HUES64 (cell line): ENCODE measurements at regions not wholly inside any gene's neighbourhood (a gene's known extent, or its start where the extent isn't known, plus 50 kb on each side); places are given as distances from the start of the nearest gene placed in this dataset.

Experiments
- H3K27ac ChIP-seq: 2 replicates; pipeline ENCODE4 v1.7.0; 2013; ENCODE audit warnings: low read depth, low read length, inconsistent platforms
- H3K27me3 ChIP-seq: 2 replicates; pipeline ENCODE4 v1.6.1; 2013; ENCODE audit warnings: mild to moderate bottlenecking, low read length; ENCODE audit not compliant: insufficient read depth
- H3K36me3 ChIP-seq: 2 replicates; pipeline ENCODE4 v1.6.1; 2013; ENCODE audit warnings: mild to moderate bottlenecking, low read length; ENCODE audit not compliant: insufficient read depth
- H3K4me1 ChIP-seq: 2 replicates; pipeline ENCODE4 v1.6.1; 2013; ENCODE audit warnings: mild to moderate bottlenecking, low read length, moderate library complexity; ENCODE audit not compliant: insufficient read depth
- H3K4me3 ChIP-seq: 2 replicates; pipeline ENCODE4 v1.5.1; 2013; ENCODE audit warnings: mild to moderate bottlenecking, low read length, moderate library complexity
- H3K9ac ChIP-seq: 2 replicates; pipeline ENCODE4 v1.6.1; 2013; ENCODE audit warnings: mild to moderate bottlenecking, low read depth, low read length
- H3K9me3 ChIP-seq: 2 replicates; pipeline ENCODE4 v1.6.1; 2013; ENCODE audit warnings: low read depth, low read length; ENCODE audit not compliant: insufficient read depth
- WGBS: fragments of 150-250, 120-280 bp; methylation state at CpG from one replicate; pipeline ENCODE4 v1.1.7; 2013; ENCODE audit warnings: missing lambda C conversion rate; 5-methylcytosine and 5-hydroxymethylcytosine counted together

- no peak overlapping the region for H3K9ac ChIP-seq
- H3K9me3 ChIP-seq = 0 out of 2 replicates have a peak, but pooled peaks cover 3% of the 10 kb centered on the region
- no peak overlapping the region for H3K27ac ChIP-seq
- H3K36me3 ChIP-seq = no peaks in the 10 kb centered on the region
- no CpG with 5 or more reads among the region's 1 CpG for WGBS
- no peak overlapping the region for H3K4me3 ChIP-seq
- no peaks in the 10 kb centered on the region; the same call in 1 of the 2 replicates for H3K4me1 ChIP-seq
- no peaks in the 10 kb centered on the region for H3K27me3 ChIP-seq
Observed at GRCh38 chr5:81896764-81897163, 75.1 kb upstream of the ATG10 start.

- Histone ChIP-seq H3K36me3 (no peaks in the 10 kb centered on the region), H3K27ac (no peak overlapping the region), H3K9me3 (peaks cover 16% of the 10 kb centered on the region; the same call in 1 of the 2 replicates), H3K27me3 (no peaks in the 10 kb centered on the region), H3K9ac (no peak overlapping the region), H3K4me3 (no peak overlapping the region), H3K4me1 (no peaks in the 10 kb centered on the region)
Observed at GRCh38 chr5:81895307-81895706, 76.5 kb upstream of the ATG10 start.

- Histone ChIP-seq H3K27ac (no peak overlapping the region), H3K9me3 (peaks cover 17% of the 10 kb centered on the region; the same call in 1 of the 2 replicates), H3K4me1 (no peaks in the 10 kb centered on the region), H3K27me3 (no peaks in the 10 kb centered on the region), H3K9ac (no peak overlapping the region), H3K36me3 (no peaks in the 10 kb centered on the region), H3K4me3 (no peak overlapping the region)
- WGBS = 71% methylated on average over 4 of the region's 4 CpGs
Observed at GRCh38 chr5:81893961-81894360, 77.9 kb upstream of the ATG10 start.

GRCh38 chr5:81884871-81885270 lies 87.0 kb upstream of the ATG10 start:
- no peak overlapping the region for H3K9ac ChIP-seq
- no peak overlapping the region for H3K27ac ChIP-seq
- H3K36me3 ChIP-seq = no peaks in the 10 kb centered on the region
- no peaks in the 10 kb centered on the region for H3K4me1 ChIP-seq
- no peak overlapping the region for H3K4me3 ChIP-seq
- 87% methylated on average over 3 of the region's 3 CpGs for WGBS
- no peaks in the 10 kb centered on the region for H3K9me3 ChIP-seq
- no peaks in the 10 kb centered on the region for H3K27me3 ChIP-seq

GRCh38 chr5:81883371-81883770 lies 88.5 kb upstream of the ATG10 start:
- 97% methylated on average over 5 of the region's 5 CpGs for WGBS
- Histone ChIP-seq H3K27ac (no peak overlapping the region), H3K36me3 (no peaks in the 10 kb centered on the region), H3K9me3 (no peaks in the 10 kb centered on the region), H3K27me3 (no peaks in the 10 kb centered on the region), H3K9ac (no peak overlapping the region), H3K4me1 (no peaks in the 10 kb centered on the region), H3K4me3 (no peak overlapping the region)

GRCh38 chr5:81881595-81881994 lies 90.2 kb upstream of the ATG10 start:
- Histone ChIP-seq H3K27ac (no peak overlapping the region), H3K9ac (no peak overlapping the region), H3K4me3 (no peak overlapping the region), H3K9me3 (no peaks in the 10 kb centered on the region), H3K4me1 (no peaks in the 10 kb centered on the region), H3K36me3 (no peaks in the 10 kb centered on the region), H3K27me3 (no peaks in the 10 kb centered on the region)
- WGBS = 83% methylated on average over 2 of the region's 2 CpGs

- 99% methylated on average over 3 of the region's 3 CpGs for WGBS
- H3K4me1 ChIP-seq = no peaks in the 10 kb centered on the region
Observed at GRCh38 chr5:81879936-81880335, 91.9 kb upstream of the ATG10 start.

GRCh38 chr5:81878333-81878732 lies 93.5 kb upstream of the ATG10 start:
- no peaks in the 10 kb centered on the region for H3K9me3 ChIP-seq
- no peak overlapping the region for H3K27ac ChIP-seq
- no peak overlapping the region for H3K4me3 ChIP-seq
- H3K36me3 ChIP-seq = no peaks in the 10 kb centered on the region
- H3K9ac ChIP-seq = no peak overlapping the region
- no peaks in the 10 kb centered on the region for H3K4me1 ChIP-seq
- H3K27me3 ChIP-seq = no peaks in the 10 kb centered on the region

More at GRCh38 chr5:81879936-81880335, 91.9 kb upstream of the ATG10 start:
- H3K4me3 ChIP-seq = no peak overlapping the region
- H3K9ac ChIP-seq = no peak overlapping the region
- H3K9me3 ChIP-seq = no peaks in the 10 kb centered on the region
- no peaks in the 10 kb centered on the region for H3K27me3 ChIP-seq
- no peaks in the 10 kb centered on the region for H3K36me3 ChIP-seq
- H3K27ac ChIP-seq = no peak overlapping the region

GRCh38 chr5:81866994-81867393 lies 104.8 kb upstream of the ATG10 start:
- no peak overlapping the region for H3K4me3 ChIP-seq
- peaks cover 14% of the 10 kb centered on the region; the same call in 1 of the 2 replicates for H3K4me1 ChIP-seq
- H3K27ac ChIP-seq = no peak overlapping the region
- no peaks in the 10 kb centered on the region for H3K27me3 ChIP-seq
- no peaks in the 10 kb centered on the region for H3K9me3 ChIP-seq
- no peak overlapping the region for H3K9ac ChIP-seq
- no peaks in the 10 kb centered on the region for H3K36me3 ChIP-seq
- WGBS = 85% methylated on average over 3 of the region's 3 CpGs

GRCh38 chr5:81860778-81861177 lies 109.9 kb upstream of the SSBP2 start:
- no peak overlapping the region for H3K4me3 ChIP-seq
- H3K9me3 ChIP-seq = no peaks in the 10 kb centered on the region
- no peaks in the 10 kb centered on the region for H3K36me3 ChIP-seq
- H3K4me1 ChIP-seq = peaks cover 40% of the 10 kb centered on the region
- H3K27ac ChIP-seq = no peak overlapping the region
- H3K27me3 ChIP-seq = no peaks in the 10 kb centered on the region
- H3K9ac ChIP-seq = no peak overlapping the region
- WGBS = 92% methylated on average over 1 of the region's 1 CpG

- Histone ChIP-seq H3K36me3 (no peaks in the 10 kb centered on the region), H3K9ac (no peak overlapping the region), H3K4me1 (peaks cover 42% of the 10 kb centered on the region), H3K27ac (no peak overlapping the region), H3K27me3 (no peaks in the 10 kb centered on the region), H3K9me3 (no peaks in the 10 kb centered on the region), H3K4me3 (no peak overlapping the region)
- 97% methylated on average over 6 of the region's 6 CpGs for WGBS
Observed at GRCh38 chr5:81859624-81860023, 108.7 kb upstream of the SSBP2 start.
